GM23338 (cell line): ENCODE measurements at regions not wholly inside any gene's neighbourhood (a gene's known extent, or its start where the extent isn't known, plus 50 kb on each side); places are given as distances from the start of the nearest gene placed in this dataset.
"Not testable (repeated sequence)": the region's sequence is repeated elsewhere in the genome, so short reads cannot be mapped to it uniquely, and the experiment has no call there.

Source experiments
- ATAC-seq: fragments of 200-7000 bp; cut with Tn5 transposase; 3 replicates; pipeline ENCODE4 v1.9.1; 2020
- DNase-seq: peaks from one replicate; pipeline ENCODE4 v3.0.0-alpha.2; 2015; ENCODE audit warnings: low spot score
- H2AFZ ChIP-seq: fragments of 200-600 bp; sonication (generic); 2 replicates; pipeline ENCODE4 v1.8.0; 2016; ENCODE audit warnings: antibody characterized with exemption, mild to moderate bottlenecking, moderate library complexity
- H3F3A ChIP-seq: fragments of 200-600 bp; sonication (generic); replicated peaks from 2 replicates; pipeline ENCODE4 v1.8.0; 2017; ENCODE audit warnings: antibody characterized with exemption, mixed run types, low read depth
- H3K27ac ChIP-seq: fragments of 200-600 bp; sonication (generic); 2 replicates; pipeline ENCODE4 v1.6.1; 2016; ENCODE audit warnings: low read depth
- H3K27me3 ChIP-seq: fragments of 200-600 bp; sonication (generic); 2 replicates; pipeline ENCODE4 v1.8.0; 2016; ENCODE audit warnings: mild to moderate bottlenecking, mixed run types, moderate library complexity; ENCODE audit not compliant: insufficient read depth
- H3K36me3 ChIP-seq: fragments of 200-600 bp; sonication (generic); 2 replicates; pipeline ENCODE4 v1.8.0; 2016; ENCODE audit warnings: mild to moderate bottlenecking; ENCODE audit not compliant: insufficient read depth
- H3K4me1 ChIP-seq: fragments of 200-600 bp; sonication (generic); 2 replicates; pipeline ENCODE4 v1.8.0; 2016; ENCODE audit warnings: mild to moderate bottlenecking, moderate library complexity; ENCODE audit not compliant: insufficient read depth
- H3K4me2 ChIP-seq: fragments of 200-600 bp; sonication (generic); 2 replicates; pipeline ENCODE4 v1.7.1; 2017; ENCODE audit warnings: mixed run types
- H3K4me3 ChIP-seq: fragments of 200-600 bp; sonication (generic); 2 replicates; pipeline ENCODE4 v1.6.1; 2016; ENCODE audit warnings: mixed run types
- H3K79me2 ChIP-seq: fragments of 200-600 bp; sonication (generic); replicated peaks from 2 replicates; pipeline ENCODE4 v1.8.0; 2017; ENCODE audit warnings: mild to moderate bottlenecking; ENCODE audit not compliant: insufficient read depth
- H3K9me2 ChIP-seq: fragments of 200-600 bp; sonication (generic); 2 replicates; pipeline ENCODE4 v1.8.0; 2017; ENCODE audit not compliant: insufficient read depth
- H4K20me1 ChIP-seq: fragments of 200-600 bp; sonication (generic); replicated peaks from 2 replicates; pipeline ENCODE4 v1.8.0; 2017; ENCODE audit warnings: mild to moderate bottlenecking; ENCODE audit not compliant: insufficient read depth
- H3K27ac Mint-ChIP-seq: 2 replicates; pipeline ENCODE4 v1.8.0; 2020; ENCODE audit warnings: inconsistent platforms, mild to moderate bottlenecking, moderate library complexity, mixed read lengths
- H3K27me3 Mint-ChIP-seq: 3 replicates; pipeline ENCODE4 v1.8.0; 2022; ENCODE audit warnings: low read depth, mild to moderate bottlenecking, moderate library complexity, mixed read lengths, inconsistent platforms; ENCODE audit not compliant: insufficient read depth, poor library complexity
- H3K36me3 Mint-ChIP-seq: 3 replicates; pipeline ENCODE4 v1.8.0; 2021; ENCODE audit warnings: low read depth, mild to moderate bottlenecking, inconsistent platforms, moderate library complexity, mixed read lengths
- H3K4me1 Mint-ChIP-seq: 3 replicates; pipeline ENCODE4 v1.8.0; 2020; ENCODE audit warnings: mild to moderate bottlenecking, inconsistent platforms, mixed read lengths
- H3K4me3 Mint-ChIP-seq: 3 replicates; pipeline ENCODE4 v1.8.0; 2021; ENCODE audit warnings: moderate library complexity, mild to moderate bottlenecking, inconsistent platforms, mixed read lengths
- H3K9me3 Mint-ChIP-seq: 3 replicates; pipeline ENCODE4 v1.8.0; 2020; ENCODE audit warnings: moderate library complexity, mild to moderate bottlenecking, inconsistent platforms, mixed read lengths
- CTCF ChIP-seq, 2 experiments: fragments of 200-600 bp in 1 of 2; sonication (generic) in 1 of 2; conservative IDR thresholded peaks; 2 replicates each; pipeline versions ENCODE4 v1.5.1 to v1.6.1; 2016 to 2017; ENCODE audit warnings: antibody characterized with exemption in 2 of 2, low read depth in 2 of 2, mild to moderate bottlenecking in 2 of 2, moderate library complexity in 1 of 2
- JUNB ChIP-seq: IDR thresholded peaks from one replicate; pipeline ENCODE4 v1.6.1; 2016; ENCODE audit warnings: antibody characterized with exemption; ENCODE audit not compliant: unreplicated experiment
- POLR2AphosphoS5 ChIP-seq: IDR thresholded peaks from 2 replicates; pipeline ENCODE4 v1.6.1; 2016; ENCODE audit warnings: antibody characterized with exemption, low read depth
- ZNF462 ChIP-seq: fragments of 250-450 bp; sonication (Bioruptor Pico); IDR thresholded peaks from 2 replicates; pipeline ENCODE4 v1.5.0; 2020; ENCODE audit warnings: mild to moderate bottlenecking, moderate library complexity

DNA sequence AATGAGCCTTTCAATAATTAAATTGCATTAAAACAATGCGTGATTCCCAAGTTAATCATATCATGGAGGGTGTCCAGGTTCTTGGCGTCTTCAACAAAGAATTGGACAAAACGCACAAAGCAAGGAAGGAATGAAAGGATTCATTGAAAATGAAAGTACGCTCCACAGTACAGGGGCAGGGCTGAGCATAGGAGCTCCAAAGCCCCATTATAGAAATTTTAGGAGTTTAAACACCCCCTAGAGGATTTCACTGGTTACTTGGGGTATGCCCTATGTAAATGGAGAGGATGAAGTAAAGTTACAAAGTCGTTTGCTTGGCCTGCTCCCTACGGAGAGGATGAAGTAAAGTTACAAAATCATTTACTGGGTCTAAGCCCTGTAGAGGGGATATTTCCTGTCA lies 1910.4 kb downstream of the C4orf33 start:
- Mint-ChIP-seq H3K4me1 (no peaks in the 10 kb centered on the region), H3K27ac (no peak overlapping the region), H3K36me3 (no peaks in the 10 kb centered on the region), H3K4me3 (no peak overlapping the region), H3K9me3 (no peaks in the 10 kb centered on the region), H3K27me3 (peaks cover 1% of the 10 kb centered on the region)
- Histone ChIP-seq H4K20me1 (no peaks in the 10 kb centered on the region), H3K4me3 (no peak overlapping the region), H3K4me1 (no peaks in the 10 kb centered on the region), H3K36me3 (no peaks in the 10 kb centered on the region), H2AFZ (no peak overlapping the region), H3F3A (no peaks in the 10 kb centered on the region), H3K9me2 (0 out of 2 replicates have a peak, but pooled peaks cover 10% of the 10 kb centered on the region), H3K79me2 (no peaks in the 10 kb centered on the region), H3K4me2 (no peak overlapping the region), H3K27ac (no peak overlapping the region), H3K27me3 (no peaks in the 10 kb centered on the region)
- TF ChIP-seq ZNF462 (CRISPR knock-in tag) (no peak), CTCF (conservative IDR thresholded peaks at IDR 0.05; ENCODE audit: low read depth in 2 of 2) (no peak), POLR2AphosphoS5 (no peak), JUNB (no peak)
- no peak for ATAC-seq
- DNase-seq = peak; percentile 5

DNA sequence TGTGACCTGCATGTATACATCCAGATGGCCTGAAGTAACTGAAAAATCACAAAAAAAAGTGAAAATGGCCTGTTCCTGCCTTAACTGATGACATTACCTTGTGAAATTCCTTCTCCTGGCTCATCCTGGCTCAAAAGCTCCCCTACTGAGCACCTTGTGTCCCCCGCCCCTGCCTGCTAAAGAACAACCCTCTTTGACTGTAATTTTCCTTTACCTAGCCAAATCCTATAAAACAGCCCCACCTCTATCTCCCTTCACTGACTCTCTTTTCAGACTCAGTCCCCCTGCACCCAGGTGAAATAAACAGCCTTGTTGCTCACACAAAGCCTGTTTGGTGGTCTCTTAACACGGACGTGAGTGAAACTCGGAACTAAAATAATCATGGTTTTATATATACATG lies 1916.0 kb downstream of the C4orf33 start:
- H3K36me3 ChIP-seq, H3K79me2 ChIP-seq, H3K36me3 Mint-ChIP-seq, H3K4me3 Mint-ChIP-seq, H3K4me3 ChIP-seq, H3K27me3 ChIP-seq, H2AFZ ChIP-seq, H3K27me3 Mint-ChIP-seq, H3K4me2 ChIP-seq, H3F3A ChIP-seq, H3K27ac Mint-ChIP-seq, H4K20me1 ChIP-seq, H3K4me1 Mint-ChIP-seq, ATAC-seq, H3K9me3 Mint-ChIP-seq: not testable (repeated sequence)
- peak overlapping the region; percentile 17; the same call in 1 of the 2 replicates for H3K27ac ChIP-seq
- H3K4me1 ChIP-seq = peaks cover 23% of the 10 kb centered on the region
- peak; percentile 31 for DNase-seq
- 0 out of 2 replicates have a peak, but pooled peaks cover 12% of the 10 kb centered on the region for H3K9me2 ChIP-seq
